GM12878 (cell line): ENCODE measurements at regions not wholly inside any gene's neighbourhood (a gene's known extent, or its start where the extent isn't known, plus 50 kb on each side); places are given as distances from the start of the nearest gene placed in this dataset.

Experiments used
- ATAC-seq: fragments of 200-7000 bp; cut with Tn5 transposase; 3 replicates; pipeline ENCODE4 v1.9.1; 2020; ENCODE audit warnings: mild to moderate bottlenecking, moderate library complexity
- BruUV-seq: library from RNA; stranded (reverse); fragments of 400-500 nt; replicated peaks from 2 replicates; lab custom pipeline; 2021; lab: Mats Ljungman, UMichigan
- CTCF ChIA-PET: fragments of 300-600 bp; sonication (Branson Sonifier 250); formaldehyde crosslinking; extraction: SDS; loops from one replicate; lab custom pipeline; 2021; ENCODE audit warnings: inconsistent platforms; lab: Yijun Ruan, JAX
- POLR2A ChIA-PET: fragments of 350-600 bp; formaldehyde crosslinking; extraction: SDS; loops from one replicate; lab custom pipeline; 2021; ENCODE audit warnings: inconsistent platforms; lab: Charles Lee
- RAD21 ChIA-PET: fragments of 300-600 bp; sonication (Branson Sonifier 250); formaldehyde crosslinking; loops from one replicate; lab custom pipeline; 2023; ENCODE audit warnings: antibody characterized with exemption; ENCODE audit not compliant: unreplicated experiment; lab: Charles Lee
- SMC1A ChIA-PET: fragments of 300-600 bp; sonication (Branson Sonifier 250); formaldehyde crosslinking; loops from one replicate; lab custom pipeline; 2023; ENCODE audit not compliant: unreplicated experiment, uncharacterized antibody; lab: Charles Lee
- DNase-seq: peaks from one replicate; pipeline ENCODE4 v3.0.0-alpha.2; 2011; ENCODE audit warnings: low read depth, low spot score
- FAIRE-seq: peaks from 3 replicates; lab custom pipeline; 2011; peaks lifted over from hg19 to GRCh38; lab: Jason Lieb, UNC
- H2AFZ ChIP-seq: 2 replicates; pipeline ENCODE4 v1.6.0; 2011; ENCODE audit warnings: low read depth, low read length, control low read depth; ENCODE audit not compliant: control insufficient read depth
- H3K27ac ChIP-seq: 2 replicates; pipeline ENCODE4 v1.5.1; 2011; ENCODE audit warnings: control low read depth; ENCODE audit not compliant: control insufficient read depth, insufficient read depth
- H3K27me3 ChIP-seq, 2 experiments: replicated peaks in 1 of 2; 2 replicates each; pipeline versions ENCODE4 v1.6.0 to v1.6.1; 2011; ENCODE audit warnings: low read length in 1 of 2; ENCODE audit not compliant: control insufficient read depth in 2 of 2, insufficient read depth in 2 of 2
- H3K36me3 ChIP-seq, 2 experiments: 2 replicates each; pipeline ENCODE4 v1.5.1; 2011; ENCODE audit warnings: low read length in 1 of 2; ENCODE audit not compliant: control insufficient read depth in 2 of 2, insufficient read depth in 2 of 2
- H3K4me1 ChIP-seq: 2 replicates; pipeline ENCODE4 v1.6.1; 2011; ENCODE audit warnings: mild to moderate bottlenecking, low read length, moderate library complexity, mixed read lengths; ENCODE audit not compliant: control insufficient read depth, insufficient read depth
- H3K4me2 ChIP-seq: 2 replicates; pipeline ENCODE4 v1.6.0; 2011; ENCODE audit warnings: control low read depth; ENCODE audit not compliant: control insufficient read depth, insufficient read depth
- H3K4me3 ChIP-seq: fragments of 200-600 bp; sonication (generic); 2 replicates; pipeline ENCODE4 v1.5.1; 2016
- H3K79me2 ChIP-seq: 2 replicates; pipeline ENCODE4 v1.6.0; 2011; ENCODE audit warnings: low read length; ENCODE audit not compliant: control insufficient read depth, insufficient read depth
- H3K9ac ChIP-seq: 2 replicates; pipeline ENCODE4 v1.8.0; 2011; ENCODE audit warnings: low read length, control low read depth, mixed read lengths; ENCODE audit not compliant: control insufficient read depth, insufficient read depth
- H3K9me3 ChIP-seq: replicated peaks from 3 replicates; pipeline ENCODE4 v1.5.1; 2011; ENCODE audit warnings: mild to moderate bottlenecking, low read length; ENCODE audit not compliant: control insufficient read depth, insufficient read depth
- H4K20me1 ChIP-seq: 2 replicates; pipeline ENCODE4 v1.6.0; 2011; ENCODE audit not compliant: control insufficient read depth, insufficient read depth
- BMI1 ChIP-seq: fragments of 450-650 bp; IDR thresholded peaks from 2 replicates; pipeline ENCODE4 v1.6.1; 2016; ENCODE audit warnings: mild to moderate bottlenecking, moderate library complexity, borderline replicate concordance
- FOS ChIP-seq: IDR thresholded peaks from 3 replicates; pipeline ENCODE4 v1.6.1; 2011; ENCODE audit warnings: borderline replicate concordance; ENCODE audit not compliant: insufficient read length; ENCODE audit errors: extremely low read depth
- MYB ChIP-seq: fragments of 150-350 bp; IDR thresholded peaks from 2 replicates; pipeline ENCODE4 v1.6.1; 2014; ENCODE audit warnings: mild to moderate bottlenecking, low read depth, low read length, borderline replicate concordance
- NR2C1 ChIP-seq: fragments of 450-650 bp; IDR thresholded peaks from 2 replicates; pipeline ENCODE4 v1.6.1; 2017; ENCODE audit warnings: antibody characterized with exemption, mild to moderate bottlenecking, moderate library complexity
- RB1 ChIP-seq: fragments of 450-650 bp; formaldehyde crosslinking; IDR thresholded peaks from 2 replicates; pipeline ENCODE4 v1.6.1; 2017; ENCODE audit warnings: mild to moderate bottlenecking, borderline replicate concordance
- RBBP5 ChIP-seq: fragments of 200-600 bp; sonication (generic); conservative IDR thresholded peaks from 2 replicates; pipeline ENCODE4 v1.6.1; 2016
- WGBS: methylation state at CpG from one replicate; pipeline ENCODE4 v1.1.6; 2016; ENCODE audit warnings: low lambda C conversion rate; ENCODE audit not compliant: insufficient replicate concordance, insufficient coverage; ENCODE audit errors: missing lambda C conversion rate; 5-methylcytosine and 5-hydroxymethylcytosine counted together
- in situ Hi-C: fragments of 300-500 bp; cut with MboI; formaldehyde crosslinking; loops from 9 replicates; pipeline ENCODE4 v1.14.3; 2018; ENCODE audit warnings: mixed read lengths
- intact Hi-C: fragments of 100-400 bp; cut with micrococcal nuclease; formaldehyde crosslinking; loops from one replicate; pipeline ENCODE4 v1.14.2; 2022; ENCODE audit not compliant: unreplicated experiment
- TF ChIP-seq, protein P1 (sequence below), 3 experiments: IDR thresholded peaks in 2 of 3; conservative IDR thresholded peaks in 1 of 3; 2 replicates each; pipeline ENCODE4 v1.5.1; 2011; ENCODE audit warnings: low read depth in 3 of 3, low read length in 3 of 3, mild to moderate bottlenecking in 3 of 3, control low read depth in 2 of 3, moderate library complexity in 2 of 3, inconsistent platforms in 1 of 3, mixed read lengths in 1 of 3; ENCODE audit not compliant: control insufficient read depth in 2 of 3, insufficient read depth in 1 of 3; ENCODE audit errors: extremely low read depth in 1 of 3
- TF ChIP-seq, protein P2 (sequence below): fragments of 450-650 bp; IDR thresholded peaks from 2 replicates; pipeline ENCODE4 v1.6.1; 2017; ENCODE audit warnings: low read depth, mild to moderate bottlenecking, moderate library complexity
- TF ChIP-seq, protein P3 (sequence below): IDR thresholded peaks from 2 replicates; pipeline ENCODE4 v1.6.1; 2011; ENCODE audit warnings: low read depth, low read length, improper control_type of control experiment, borderline replicate concordance
- TF ChIP-seq, protein P4 (sequence below): fragments of 150-350 bp; IDR thresholded peaks from 2 replicates; pipeline ENCODE4 v1.6.1; 2014; ENCODE audit warnings: mild to moderate bottlenecking, low read depth, low read length

DNA sequence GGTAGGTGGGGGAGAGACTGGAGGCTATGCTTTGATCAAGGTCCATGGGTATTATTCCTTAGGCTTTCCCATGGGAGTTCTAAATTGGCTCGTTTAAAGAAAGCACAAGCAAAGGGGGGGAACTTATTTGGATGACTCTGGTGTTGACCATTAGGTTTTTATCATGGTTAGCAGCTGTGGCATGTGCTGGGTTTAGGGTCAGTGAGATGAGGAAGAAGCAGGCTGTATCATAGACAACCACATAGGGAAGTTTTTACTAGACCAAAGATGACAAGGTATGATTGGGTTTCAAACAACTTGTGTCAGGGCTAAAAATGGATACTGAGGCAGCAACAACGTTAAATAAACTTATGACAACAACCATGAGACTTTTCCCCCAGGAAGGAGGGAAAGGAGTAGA, 97.7 kb downstream of the DNAAF6 start:
- SMC1A ChIA-PET: no interaction called here
- intact Hi-C loops (loop anchor here (10.0 kb wide), 1 partner anchor 409 kb away; no protein-coding TSS in a partner anchor), in situ Hi-C loops (no loop called here)
- Histone ChIP-seq H3K4me2 (no peak overlapping the region), H3K9me3 (no peaks in the 10 kb centered on the region), H3K9ac (no peak overlapping the region), H4K20me1 (no peaks in the 10 kb centered on the region), H3K36me3 (no peaks in the 10 kb centered on the region), H3K4me1 (no peaks in the 10 kb centered on the region), H3K79me2 (no peaks in the 10 kb centered on the region), H3K4me3 (no peak overlapping the region), H3K27me3 (no peaks in the 10 kb centered on the region), H2AFZ (no peak overlapping the region), H3K27ac (no peak overlapping the region)
- FAIRE-seq: no peak
- no TSS peak for BruUV-seq
- RAD21 ChIA-PET: no interaction called here
- DNase-seq: no peak
- TF ChIP-seq, protein P1, sequence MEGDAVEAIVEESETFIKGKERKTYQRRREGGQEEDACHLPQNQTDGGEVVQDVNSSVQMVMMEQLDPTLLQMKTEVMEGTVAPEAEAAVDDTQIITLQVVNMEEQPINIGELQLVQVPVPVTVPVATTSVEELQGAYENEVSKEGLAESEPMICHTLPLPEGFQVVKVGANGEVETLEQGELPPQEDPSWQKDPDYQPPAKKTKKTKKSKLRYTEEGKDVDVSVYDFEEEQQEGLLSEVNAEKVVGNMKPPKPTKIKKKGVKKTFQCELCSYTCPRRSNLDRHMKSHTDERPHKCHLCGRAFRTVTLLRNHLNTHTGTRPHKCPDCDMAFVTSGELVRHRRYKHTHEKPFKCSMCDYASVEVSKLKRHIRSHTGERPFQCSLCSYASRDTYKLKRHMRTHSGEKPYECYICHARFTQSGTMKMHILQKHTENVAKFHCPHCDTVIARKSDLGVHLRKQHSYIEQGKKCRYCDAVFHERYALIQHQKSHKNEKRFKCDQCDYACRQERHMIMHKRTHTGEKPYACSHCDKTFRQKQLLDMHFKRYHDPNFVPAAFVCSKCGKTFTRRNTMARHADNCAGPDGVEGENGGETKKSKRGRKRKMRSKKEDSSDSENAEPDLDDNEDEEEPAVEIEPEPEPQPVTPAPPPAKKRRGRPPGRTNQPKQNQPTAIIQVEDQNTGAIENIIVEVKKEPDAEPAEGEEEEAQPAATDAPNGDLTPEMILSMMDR (IDR thresholded peaks at IDR 0.05 in 2 of 3, conservative IDR thresholded peaks at IDR 0.05 in 1 of 3; ENCODE audit: control insufficient read depth in 2 of 3, extremely low read depth in 1 of 3, insufficient read depth in 1 of 3, low read depth in 3 of 3, low read length in 3 of 3): no peak
- no peak for TF ChIP-seq MYB
- no peak for TF ChIP-seq RBBP5
- no peak for ATAC-seq
- CTCF ChIA-PET: interaction anchor here (1.4 kb wide), 1 partner anchor 12 kb away, joined by 3 read pairs; no protein-coding TSS in a partner anchor
- POLR2A ChIA-PET: no interaction called here
- WGBS: 0% methylated on average over 2 of the region's 2 CpGs

DNA sequence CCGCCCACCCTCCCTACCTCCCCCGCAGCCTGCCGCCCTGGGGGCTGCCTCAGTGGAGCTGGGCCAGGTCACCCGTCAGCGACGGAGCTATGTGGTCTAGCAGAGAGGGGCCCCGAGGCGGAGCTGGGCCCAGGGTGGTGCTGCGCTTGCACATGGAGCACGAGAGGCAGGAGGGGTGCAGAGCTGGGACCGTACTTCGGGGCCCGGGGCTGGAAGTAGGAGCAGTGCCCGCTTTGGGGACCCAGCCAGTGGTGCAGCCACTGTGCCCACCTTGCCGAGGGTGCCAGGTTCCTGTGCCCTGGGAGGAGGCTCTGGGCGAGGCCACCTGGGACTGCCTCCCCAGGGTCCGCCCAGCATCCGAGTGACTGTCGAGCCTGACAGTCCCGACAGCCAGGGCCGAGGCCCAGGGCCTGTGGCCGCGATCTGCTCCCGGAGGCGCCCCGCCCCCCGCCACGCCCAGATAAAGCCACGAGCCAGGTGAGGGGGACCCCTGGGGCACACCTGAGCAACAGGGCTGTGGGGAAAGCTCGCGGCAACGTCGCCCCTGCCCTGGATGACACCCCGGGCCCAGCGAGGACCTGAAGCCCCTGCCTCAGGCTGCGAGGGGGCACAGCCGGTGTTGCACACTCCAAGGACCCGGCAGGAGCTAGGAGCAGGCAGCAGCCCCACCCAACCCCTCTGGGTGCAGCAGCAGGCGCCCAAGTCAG, 117.5 kb downstream of the DNAAF6 start:
- Histone ChIP-seq H3K27me3 (no peaks in the 10 kb centered on the region), H3K36me3 (no peaks in the 10 kb centered on the region), H4K20me1 (no peaks in the 10 kb centered on the region), H3K9me3 (no peaks in the 10 kb centered on the region), H3K79me2 (no peaks in the 10 kb centered on the region), H3K4me3 (no peak overlapping the region), H3K27ac (no peak overlapping the region), H3K4me2 (no peak overlapping the region), H2AFZ (no peak overlapping the region), H3K4me1 (no peaks in the 10 kb centered on the region), H3K9ac (no peak overlapping the region)
- CTCF ChIA-PET: no interaction called here
- DNase-seq (no peak), ATAC-seq (no peak), FAIRE-seq (no peak)
- no TSS peak for BruUV-seq
- POLR2A ChIA-PET: no interaction called here
- SMC1A ChIA-PET: no interaction called here
- RAD21 ChIA-PET: no interaction called here
- intact Hi-C loops (loop anchor here (10.0 kb wide), 1 partner anchor 299 kb away; no protein-coding TSS in a partner anchor), in situ Hi-C loops (no loop called here)
- 15% methylated on average over 18 of the region's 39 CpGs for WGBS
- TF ChIP-seq, protein P2, sequence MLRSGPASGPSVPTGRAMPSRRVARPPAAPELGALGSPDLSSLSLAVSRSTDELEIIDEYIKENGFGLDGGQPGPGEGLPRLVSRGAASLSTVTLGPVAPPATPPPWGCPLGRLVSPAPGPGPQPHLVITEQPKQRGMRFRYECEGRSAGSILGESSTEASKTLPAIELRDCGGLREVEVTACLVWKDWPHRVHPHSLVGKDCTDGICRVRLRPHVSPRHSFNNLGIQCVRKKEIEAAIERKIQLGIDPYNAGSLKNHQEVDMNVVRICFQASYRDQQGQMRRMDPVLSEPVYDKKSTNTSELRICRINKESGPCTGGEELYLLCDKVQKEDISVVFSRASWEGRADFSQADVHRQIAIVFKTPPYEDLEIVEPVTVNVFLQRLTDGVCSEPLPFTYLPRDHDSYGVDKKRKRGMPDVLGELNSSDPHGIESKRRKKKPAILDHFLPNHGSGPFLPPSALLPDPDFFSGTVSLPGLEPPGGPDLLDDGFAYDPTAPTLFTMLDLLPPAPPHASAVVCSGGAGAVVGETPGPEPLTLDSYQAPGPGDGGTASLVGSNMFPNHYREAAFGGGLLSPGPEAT: no peak
- TF ChIP-seq FOS (no peak), BMI1 (no peak), RB1 (no peak), NR2C1 (no peak), MYB (no peak)
- TF ChIP-seq, protein P3, sequence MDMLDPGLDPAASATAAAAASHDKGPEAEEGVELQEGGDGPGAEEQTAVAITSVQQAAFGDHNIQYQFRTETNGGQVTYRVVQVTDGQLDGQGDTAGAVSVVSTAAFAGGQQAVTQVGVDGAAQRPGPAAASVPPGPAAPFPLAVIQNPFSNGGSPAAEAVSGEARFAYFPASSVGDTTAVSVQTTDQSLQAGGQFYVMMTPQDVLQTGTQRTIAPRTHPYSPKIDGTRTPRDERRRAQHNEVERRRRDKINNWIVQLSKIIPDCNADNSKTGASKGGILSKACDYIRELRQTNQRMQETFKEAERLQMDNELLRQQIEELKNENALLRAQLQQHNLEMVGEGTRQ: no peak
- TF ChIP-seq, protein P4, sequence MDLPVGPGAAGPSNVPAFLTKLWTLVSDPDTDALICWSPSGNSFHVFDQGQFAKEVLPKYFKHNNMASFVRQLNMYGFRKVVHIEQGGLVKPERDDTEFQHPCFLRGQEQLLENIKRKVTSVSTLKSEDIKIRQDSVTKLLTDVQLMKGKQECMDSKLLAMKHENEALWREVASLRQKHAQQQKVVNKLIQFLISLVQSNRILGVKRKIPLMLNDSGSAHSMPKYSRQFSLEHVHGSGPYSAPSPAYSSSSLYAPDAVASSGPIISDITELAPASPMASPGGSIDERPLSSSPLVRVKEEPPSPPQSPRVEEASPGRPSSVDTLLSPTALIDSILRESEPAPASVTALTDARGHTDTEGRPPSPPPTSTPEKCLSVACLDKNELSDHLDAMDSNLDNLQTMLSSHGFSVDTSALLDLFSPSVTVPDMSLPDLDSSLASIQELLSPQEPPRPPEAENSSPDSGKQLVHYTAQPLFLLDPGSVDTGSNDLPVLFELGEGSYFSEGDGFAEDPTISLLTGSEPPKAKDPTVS: no peak
